HG03460 (cell line): ENCODE measurements at regions not wholly inside any gene's neighbourhood (a gene's known extent, or its start where the extent isn't known, plus 50 kb on each side); places are given as distances from the start of the nearest gene placed in this dataset.
A peak's percentile ranks its signal among the peaks of the same experiment; 100 is the strongest.

Source experiments
- ATAC-seq: cut with Tn5 transposase; IDR thresholded peaks from one replicate; pipeline ENCODE4 v1.9.1; 2021; ENCODE audit not compliant: unreplicated experiment

- no peak for ATAC-seq
Observed at GRCh38 chr2:54388076-54388475, 68.1 kb upstream of the SPTBN1 start.

GRCh38 chr2:54392555-54393324 is 63.4 kb upstream of the SPTBN1 start:
- no peak for ATAC-seq

GRCh38 chr2:54394392-54394791 is 61.7 kb upstream of the SPTBN1 start:
- ATAC-seq = peak; percentile 64

- ATAC-seq = no peak
Observed at GRCh38 chr2:54396107-54396506, 60.0 kb upstream of the SPTBN1 start.

- ATAC-seq = no peak
Observed at GRCh38 chr2:54396798-54397197, 59.3 kb upstream of the SPTBN1 start.

GRCh38 chr2:54397426-54397825 is 58.7 kb upstream of the SPTBN1 start:
- ATAC-seq = no peak

- ATAC-seq = no peak
Observed at GRCh38 chr2:54401554-54401953, 54.6 kb upstream of the SPTBN1 start.

GRCh38 chr2:54402350-54402749 is 53.8 kb upstream of the SPTBN1 start:
- ATAC-seq = no peak

- ATAC-seq = no peak
Observed at GRCh38 chr2:54403512-54404238, 52.5 kb upstream of the SPTBN1 start.

- ATAC-seq = no peak
Observed at GRCh38 chr2:54404270-54404669, 51.9 kb upstream of the SPTBN1 start.

- no peak for ATAC-seq
Observed at GRCh38 chr2:54406031-54406430, 50.1 kb upstream of the SPTBN1 start.
